CD4-positive, alpha-beta T cell treated with Interleukin-4 for 4 hours (primary cell): ENCODE measurements at regions not wholly inside any gene's neighbourhood (a gene's known extent, or its start where the extent isn't known, plus 50 kb on each side); places are given as distances from the start of the nearest gene placed in this dataset.

Experiments
- DNase-seq: peaks from one replicate; pipeline ENCODE4 v3.0.0-alpha.2; 2020

- no peak for DNase-seq
Measured at GRCh38 chr12:94033101-94033500, 115.3 kb upstream of the PLXNC1 start.

GRCh38 chr12:94033784-94034183 lies 114.6 kb upstream of the PLXNC1 start:
- DNase-seq: no peak

- DNase-seq: no peak
Measured at GRCh38 chr12:94037444-94037843, 110.9 kb upstream of the PLXNC1 start.

GRCh38 chr12:94038605-94039004 lies 109.8 kb upstream of the PLXNC1 start:
- DNase-seq: no peak

GRCh38 chr12:94039199-94039840 lies 109.1 kb upstream of the PLXNC1 start:
- no peak for DNase-seq

GRCh38 chr12:94039914-94040313 lies 108.5 kb upstream of the PLXNC1 start:
- DNase-seq: no peak

- DNase-seq: no peak
Measured at GRCh38 chr12:94041850-94042249, 106.5 kb upstream of the PLXNC1 start.

GRCh38 chr12:94042321-94042720 lies 106.1 kb upstream of the PLXNC1 start:
- no peak for DNase-seq

- no peak for DNase-seq
Measured at GRCh38 chr12:94046626-94047410, 101.6 kb upstream of the PLXNC1 start.

- DNase-seq: no peak
Measured at GRCh38 chr12:94047781-94048567, 100.4 kb upstream of the PLXNC1 start.

- DNase-seq: no peak
Measured at GRCh38 chr12:94048757-94049156, 99.6 kb upstream of the PLXNC1 start.

GRCh38 chr12:94049718-94050117 lies 98.7 kb upstream of the PLXNC1 start:
- DNase-seq: no peak

- DNase-seq: no peak
Measured at GRCh38 chr12:94053676-94054075, 94.7 kb upstream of the PLXNC1 start.

GRCh38 chr12:94055528-94055927 lies 92.8 kb upstream of the PLXNC1 start:
- no peak for DNase-seq

GRCh38 chr12:94056419-94057158 lies 91.8 kb upstream of the PLXNC1 start:
- DNase-seq: no peak

- DNase-seq: no peak
Measured at GRCh38 chr12:94057262-94058151, 90.9 kb upstream of the PLXNC1 start.

GRCh38 chr12:94059394-94060368 lies 88.7 kb upstream of the PLXNC1 start:
- DNase-seq: no peak

GRCh38 chr12:94062194-94062593 lies 86.2 kb upstream of the PLXNC1 start:
- no peak for DNase-seq

- DNase-seq: no peak
Measured at GRCh38 chr12:94062796-94063635, 85.4 kb upstream of the PLXNC1 start.

- DNase-seq: no peak
Measured at GRCh38 chr12:94070520-94070919, 77.9 kb upstream of the PLXNC1 start.
